ENCODE measurements at regions not wholly inside any gene's neighbourhood (a gene's known extent, or its start where the extent isn't known, plus 50 kb on each side); places are given as distances from the start of the nearest gene placed in this dataset.

DNA sequence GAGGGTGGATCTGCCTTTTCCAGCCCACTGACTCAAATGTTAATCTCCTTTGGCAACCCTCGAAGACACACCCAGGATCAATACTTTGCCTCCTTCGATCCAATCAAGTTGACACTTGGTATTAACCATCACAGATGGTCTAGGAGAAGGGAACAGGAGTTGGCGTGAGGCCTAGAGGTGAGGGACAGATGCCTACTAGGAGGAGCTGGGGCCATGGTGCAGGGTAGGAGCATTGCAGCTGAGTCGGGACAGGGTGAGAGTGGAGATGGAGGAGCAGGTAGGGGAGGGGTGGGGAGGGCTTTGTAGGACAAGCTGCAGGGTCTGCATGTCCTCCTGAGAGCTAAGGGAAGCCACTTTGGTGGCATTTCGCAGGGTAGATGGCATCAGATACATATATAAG lies 140.0 kb downstream of the VAPA start:
- Histone ChIP-seq H3K4me1 (ENCODE audit: low read depth) (no peaks in the 10 kb centered on the region), H3K27ac (no peak overlapping the region), H3K27me3 (no peaks in the 10 kb centered on the region), H3K9me3 (ENCODE audit: low read depth) (no peaks in the 10 kb centered on the region), H3K36me3 (no peaks in the 10 kb centered on the region), H3K4me3 (no peak overlapping the region)
- TF ChIP-seq, protein P1, sequence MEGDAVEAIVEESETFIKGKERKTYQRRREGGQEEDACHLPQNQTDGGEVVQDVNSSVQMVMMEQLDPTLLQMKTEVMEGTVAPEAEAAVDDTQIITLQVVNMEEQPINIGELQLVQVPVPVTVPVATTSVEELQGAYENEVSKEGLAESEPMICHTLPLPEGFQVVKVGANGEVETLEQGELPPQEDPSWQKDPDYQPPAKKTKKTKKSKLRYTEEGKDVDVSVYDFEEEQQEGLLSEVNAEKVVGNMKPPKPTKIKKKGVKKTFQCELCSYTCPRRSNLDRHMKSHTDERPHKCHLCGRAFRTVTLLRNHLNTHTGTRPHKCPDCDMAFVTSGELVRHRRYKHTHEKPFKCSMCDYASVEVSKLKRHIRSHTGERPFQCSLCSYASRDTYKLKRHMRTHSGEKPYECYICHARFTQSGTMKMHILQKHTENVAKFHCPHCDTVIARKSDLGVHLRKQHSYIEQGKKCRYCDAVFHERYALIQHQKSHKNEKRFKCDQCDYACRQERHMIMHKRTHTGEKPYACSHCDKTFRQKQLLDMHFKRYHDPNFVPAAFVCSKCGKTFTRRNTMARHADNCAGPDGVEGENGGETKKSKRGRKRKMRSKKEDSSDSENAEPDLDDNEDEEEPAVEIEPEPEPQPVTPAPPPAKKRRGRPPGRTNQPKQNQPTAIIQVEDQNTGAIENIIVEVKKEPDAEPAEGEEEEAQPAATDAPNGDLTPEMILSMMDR (IDR thresholded peaks at IDR 0.05; ENCODE audit: low read depth, low read length): no peak
- DNase-seq (ENCODE audit: low read depth in 1 of 2, low spot score in 1 of 2): no peak

DNA sequence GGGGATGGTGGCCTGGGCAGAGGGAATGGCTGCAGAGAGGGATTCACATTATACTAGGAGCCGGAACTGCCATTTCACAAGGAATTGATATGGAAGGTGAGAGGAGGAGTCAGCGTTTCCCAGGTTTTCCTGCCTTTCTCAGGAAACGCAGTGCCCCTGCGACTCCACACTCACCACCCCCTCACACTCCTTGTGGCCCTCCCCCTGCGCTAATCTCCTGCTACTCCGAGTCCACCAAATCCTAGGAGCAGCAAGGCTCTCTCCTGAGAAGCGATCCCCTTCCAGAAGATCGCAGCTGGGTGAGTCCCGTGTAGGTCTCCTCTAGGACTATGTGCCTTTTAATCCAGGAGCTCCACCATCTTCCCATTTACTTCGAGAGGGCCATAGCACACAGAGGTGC lies 140.6 kb downstream of the VAPA start:
- no peak for DNase-seq (ENCODE audit: low read depth in 1 of 2, low spot score in 1 of 2)
- no peak overlapping the region for H3K4me3 ChIP-seq
- no peaks in the 10 kb centered on the region for H3K27me3 ChIP-seq
- no peaks in the 10 kb centered on the region for H3K9me3 ChIP-seq (ENCODE audit: low read depth)
- no peaks in the 10 kb centered on the region for H3K36me3 ChIP-seq
- no peak overlapping the region for H3K27ac ChIP-seq
- TF ChIP-seq, protein P1 (IDR thresholded peaks at IDR 0.05; ENCODE audit: low read depth, low read length): no peak
- no peaks in the 10 kb centered on the region for H3K4me1 ChIP-seq (ENCODE audit: low read depth)

GRCh38 chr18:10055125-10055750 lies 141.4 kb downstream of the VAPA start:
- Histone ChIP-seq H3K27me3 (no peaks in the 10 kb centered on the region), H3K9me3 (ENCODE audit: low read depth) (no peaks in the 10 kb centered on the region), H3K4me1 (ENCODE audit: low read depth) (no peaks in the 10 kb centered on the region), H3K36me3 (no peaks in the 10 kb centered on the region), H3K4me3 (no peak overlapping the region), H3K27ac (no peak overlapping the region)
- DNase-seq (ENCODE audit: low read depth in 1 of 2, low spot score in 1 of 2): no peak
- TF ChIP-seq, protein P1 (IDR thresholded peaks at IDR 0.05; ENCODE audit: low read depth, low read length): no peak

DNA sequence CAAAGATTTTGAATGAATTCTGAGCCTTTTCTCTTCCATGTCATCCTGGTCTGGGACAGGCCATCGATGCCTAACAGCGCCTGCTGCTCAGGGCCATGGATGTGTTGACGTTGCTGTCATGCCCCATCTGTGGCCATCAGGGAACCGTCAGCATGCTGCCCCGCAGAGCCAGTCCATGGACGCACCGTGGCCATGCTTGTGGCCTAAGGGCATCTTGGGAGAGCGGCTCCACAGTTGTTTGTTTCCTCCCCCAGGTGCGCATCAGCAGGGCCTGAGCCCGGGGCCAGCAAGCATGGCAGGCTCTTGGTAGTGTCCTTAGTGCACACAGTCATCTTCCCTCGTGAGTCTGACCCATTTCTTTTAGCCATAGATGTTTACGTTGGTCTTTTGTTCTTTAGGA lies 142.7 kb downstream of the VAPA start:
- Histone ChIP-seq H3K27ac (no peak overlapping the region), H3K4me1 (ENCODE audit: low read depth) (no peaks in the 10 kb centered on the region)

DNA sequence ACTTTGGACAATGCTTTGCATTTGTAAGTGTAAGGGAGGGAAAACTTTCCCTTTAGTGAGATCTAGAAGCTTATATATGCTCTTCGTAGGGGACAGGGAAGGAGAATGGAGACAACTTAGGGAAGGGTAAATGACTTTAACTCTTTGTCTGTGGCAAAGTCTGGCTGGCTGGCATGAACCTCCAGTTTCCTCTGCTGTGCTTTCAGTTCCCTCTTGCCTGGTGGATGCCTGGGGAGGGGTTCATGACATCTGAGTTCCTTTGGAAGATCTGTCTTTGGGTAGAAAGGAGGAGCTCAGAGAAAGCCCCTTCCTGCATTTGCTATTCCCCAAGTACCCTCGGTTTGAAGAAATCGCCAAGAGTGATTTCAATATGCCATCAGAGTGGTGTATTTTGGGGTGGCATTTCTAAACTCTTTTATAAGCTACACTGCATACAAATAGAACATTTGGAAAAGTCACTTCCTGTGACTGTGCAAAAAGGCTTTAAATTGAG lies 143.6 kb downstream of the VAPA start:
- Histone ChIP-seq H3K36me3 (no peaks in the 10 kb centered on the region), H3K4me3 (no peak overlapping the region), H3K27me3 (no peaks in the 10 kb centered on the region), H3K4me1 (ENCODE audit: low read depth) (peaks cover 6% of the 10 kb centered on the region), H3K9me3 (ENCODE audit: low read depth) (no peaks in the 10 kb centered on the region), H3K27ac (no peak overlapping the region)
- no peak for DNase-seq (ENCODE audit: low read depth in 1 of 2, low spot score in 1 of 2)
- TF ChIP-seq, protein P1 (IDR thresholded peaks at IDR 0.05; ENCODE audit: low read depth, low read length): no peak

More for the DNA sequence above, 142.7 kb downstream of the VAPA start:
- Histone ChIP-seq H3K4me3 (no peak overlapping the region), H3K36me3 (no peaks in the 10 kb centered on the region), H3K27me3 (no peaks in the 10 kb centered on the region), H3K9me3 (ENCODE audit: low read depth) (no peaks in the 10 kb centered on the region)
- TF ChIP-seq, protein P1 (IDR thresholded peaks at IDR 0.05; ENCODE audit: low read depth, low read length): no peak
- no peak for DNase-seq (ENCODE audit: low read depth in 1 of 2, low spot score in 1 of 2)

Measured in cardiac muscle cell (in vitro differentiated cells and primary cell).